Progenitor cell of endocrine pancreas (in vitro differentiated cells): ENCODE measurements at regions not wholly inside any gene's neighbourhood (a gene's known extent, or its start where the extent isn't known, plus 50 kb on each side); places are given as distances from the start of the nearest gene placed in this dataset.

Experiments
- DNase-seq: peaks from one replicate; pipeline ENCODE4 v3.0.0; 2021; ENCODE audit warnings: low spot score; ENCODE audit not compliant: unreplicated experiment
- H3K27ac Mint-ChIP-seq: 2 replicates; pipeline ENCODE4 v1.8.0; 2021; ENCODE audit warnings: mild to moderate bottlenecking, moderate library complexity, mixed read lengths
- H3K27me3 Mint-ChIP-seq: 2 replicates; pipeline ENCODE4 v1.8.0; 2021; ENCODE audit warnings: mixed read lengths
- H3K36me3 Mint-ChIP-seq: 2 replicates; pipeline ENCODE4 v1.8.0; 2022; ENCODE audit warnings: mixed read lengths; ENCODE audit not compliant: insufficient read depth
- H3K4me1 Mint-ChIP-seq: 2 replicates; pipeline ENCODE4 v1.8.0; 2021; ENCODE audit warnings: low read depth, mixed read lengths
- H3K4me3 Mint-ChIP-seq: 2 replicates; pipeline ENCODE4 v1.8.0; 2021; ENCODE audit warnings: low read depth, mild to moderate bottlenecking, moderate library complexity, mixed read lengths
- H3K9me3 Mint-ChIP-seq: 2 replicates; pipeline ENCODE4 v1.8.0; 2021; ENCODE audit warnings: low read depth, mixed read lengths
- CTCF ChIP-seq: fragments of 200-600 bp; sonication (generic); IDR thresholded peaks from one replicate; pipeline ENCODE4 v1.5.0; 2021; ENCODE audit warnings: antibody characterized with exemption, mild to moderate bottlenecking; ENCODE audit not compliant: unreplicated experiment

- Mint-ChIP-seq H3K4me1 (peaks cover 2% of the 10 kb centered on the region), H3K9me3 (no peaks in the 10 kb centered on the region), H3K4me3 (no peak overlapping the region), H3K27ac (no peak overlapping the region), H3K36me3 (no peaks in the 10 kb centered on the region), H3K27me3 (no peaks in the 10 kb centered on the region)
- TF ChIP-seq CTCF, result no peak
- DNase-seq, result no peak
Observed at GRCh38 chr5:72633649-72634048, 126.4 kb upstream of the ZNF366 start.

GRCh38 chr5:72633041-72633445, 125.8 kb upstream of the ZNF366 start:
- no peak for DNase-seq
- TF ChIP-seq CTCF, result no peak
- H3K27me3 Mint-ChIP-seq, result no peaks in the 10 kb centered on the region
- H3K4me3 Mint-ChIP-seq, result no peak overlapping the region
- no peaks in the 10 kb centered on the region for H3K36me3 Mint-ChIP-seq
- H3K27ac Mint-ChIP-seq, result no peak overlapping the region
- H3K9me3 Mint-ChIP-seq, result no peaks in the 10 kb centered on the region
- H3K4me1 Mint-ChIP-seq, result peaks cover 2% of the 10 kb centered on the region

DNA sequence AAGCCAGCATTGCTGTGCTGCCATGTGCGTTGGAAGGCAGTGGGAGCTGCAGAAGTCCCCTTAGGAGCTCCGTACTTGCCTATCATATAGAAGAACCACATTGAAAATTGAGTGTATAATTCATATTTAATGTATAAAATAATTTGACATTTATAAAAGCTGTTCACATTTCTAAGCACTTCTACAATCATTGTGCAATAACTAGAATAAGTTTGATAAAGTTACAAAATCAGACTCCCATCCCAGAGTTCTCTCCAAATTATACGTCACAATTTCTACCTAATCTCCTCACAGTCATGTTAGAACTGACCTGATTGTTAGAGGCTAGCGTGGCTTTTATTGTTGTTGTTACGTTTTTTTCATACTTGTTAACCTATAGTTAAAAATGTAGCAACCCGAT, 123.5 kb upstream of the ZNF366 start:
- no peak overlapping the region for H3K27ac Mint-ChIP-seq
- TF ChIP-seq CTCF, result no peak
- H3K4me1 Mint-ChIP-seq, result peaks cover 2% of the 10 kb centered on the region
- no peaks in the 10 kb centered on the region for H3K36me3 Mint-ChIP-seq
- DNase-seq, result no peak
- no peaks in the 10 kb centered on the region for H3K27me3 Mint-ChIP-seq
- H3K4me3 Mint-ChIP-seq, result no peak overlapping the region
- H3K9me3 Mint-ChIP-seq, result no peaks in the 10 kb centered on the region

GRCh38 chr5:72630081-72630480, 122.9 kb upstream of the ZNF366 start:
- no peak for TF ChIP-seq CTCF
- no peak for DNase-seq
- H3K36me3 Mint-ChIP-seq, result no peaks in the 10 kb centered on the region
- no peak overlapping the region for H3K27ac Mint-ChIP-seq
- no peaks in the 10 kb centered on the region for H3K27me3 Mint-ChIP-seq
- H3K4me3 Mint-ChIP-seq, result no peak overlapping the region
- H3K4me1 Mint-ChIP-seq, result no peaks in the 10 kb centered on the region
- H3K9me3 Mint-ChIP-seq, result no peaks in the 10 kb centered on the region

DNA sequence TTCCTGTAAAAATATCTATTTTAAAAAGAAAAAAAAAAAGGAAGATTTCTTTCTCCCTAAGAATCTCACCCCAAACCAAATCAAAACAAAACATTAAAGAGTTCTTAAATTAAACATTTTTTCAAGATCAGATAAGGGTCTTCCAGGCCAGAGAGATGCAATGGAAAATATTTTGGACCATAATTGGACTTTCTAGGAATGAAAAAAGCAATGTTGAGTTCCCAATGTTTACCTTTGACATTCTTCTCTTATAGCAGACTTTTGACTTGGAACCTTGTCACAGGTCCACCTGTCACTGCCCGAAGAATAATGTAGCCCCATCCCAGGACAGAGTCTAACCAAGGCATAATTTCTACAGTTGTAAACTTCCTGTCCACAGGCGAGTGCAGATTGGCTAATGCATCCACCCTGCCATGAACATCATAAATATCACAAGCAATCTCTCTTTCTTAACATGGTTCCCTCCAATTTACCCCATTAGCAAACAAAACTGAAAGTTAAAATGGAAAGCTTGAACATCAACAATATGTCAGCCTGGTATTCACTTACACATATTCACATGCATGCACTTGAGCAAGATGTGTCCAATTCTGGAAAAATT, 121.7 kb upstream of the ZNF366 start:
- Mint-ChIP-seq H3K36me3 (no peaks in the 10 kb centered on the region), H3K27me3 (no peaks in the 10 kb centered on the region), H3K4me1 (no peaks in the 10 kb centered on the region), H3K4me3 (no peak overlapping the region), H3K9me3 (no peaks in the 10 kb centered on the region), H3K27ac (no peak overlapping the region)
- no peak for TF ChIP-seq CTCF
- DNase-seq, result no peak
